NT2/D1 (cell line): ENCODE measurements at regions not wholly inside any gene's neighbourhood (a gene's known extent, or its start where the extent isn't known, plus 50 kb on each side); places are given as distances from the start of the nearest gene placed in this dataset.

ENCODE experiments used
- DNase-seq: peaks from one replicate; pipeline ENCODE4 v3.0.0-alpha.2; 2011; ENCODE audit warnings: low read depth, low spot score
- H3K27me3 ChIP-seq: 2 replicates; pipeline ENCODE4 v1.6.0; 2011; ENCODE audit warnings: mild to moderate bottlenecking; ENCODE audit not compliant: insufficient read length, insufficient read depth
- H3K36me3 ChIP-seq: 2 replicates; pipeline ENCODE4 v1.6.1; 2011; ENCODE audit warnings: mild to moderate bottlenecking, low read length, mixed read lengths; ENCODE audit not compliant: insufficient read depth, insufficient read length
- H3K4me1 ChIP-seq: 2 replicates; pipeline ENCODE4 v1.5.1; 2011; ENCODE audit not compliant: insufficient read depth, insufficient read length
- H3K4me3 ChIP-seq: 2 replicates; pipeline ENCODE4 v1.5.1; 2011; ENCODE audit warnings: low read depth; ENCODE audit not compliant: insufficient read length
- H3K9ac ChIP-seq: 2 replicates; pipeline ENCODE4 v1.6.0; 2011; ENCODE audit warnings: low read depth; ENCODE audit not compliant: insufficient read length
- H3K9me3 ChIP-seq: 2 replicates; pipeline ENCODE4 v1.5.1; 2011; ENCODE audit warnings: mild to moderate bottlenecking, low read length; ENCODE audit not compliant: insufficient read depth
- SUZ12 ChIP-seq: IDR thresholded peaks from 2 replicates; pipeline ENCODE4 v1.6.1; 2011; ENCODE audit not compliant: insufficient read length, insufficient read depth; ENCODE audit errors: extremely low read depth
- YY1 ChIP-seq: IDR thresholded peaks from 2 replicates; pipeline ENCODE4 v1.6.1; 2011; ENCODE audit not compliant: insufficient read length, insufficient read depth
- ZNF274 ChIP-seq: IDR thresholded peaks from 2 replicates; pipeline ENCODE4 v1.6.1; 2011; ENCODE audit warnings: mild to moderate bottlenecking, low read depth, low read length

- Histone ChIP-seq H3K9me3 (0 out of 2 replicates have a peak, but pooled peaks cover 8% of the 10 kb centered on the region), H3K4me3 (no peak overlapping the region), H3K4me1 (peaks cover 5% of the 10 kb centered on the region), H3K9ac (no peak overlapping the region), H3K27me3 (no peaks in the 10 kb centered on the region), H3K36me3 (no peaks in the 10 kb centered on the region)
- DNase-seq: no peak
- no peak for TF ChIP-seq ZNF274
- TF ChIP-seq YY1: no peak
- no peak for TF ChIP-seq SUZ12
These were observed 431.9 kb upstream of the HS6ST1 start for GRCh38 chr2:128750328-128751165.

GRCh38 chr2:128751746-128752145, 433.1 kb upstream of the HS6ST1 start:
- Histone ChIP-seq H3K9me3 (0 out of 2 replicates have a peak, but pooled peaks cover 8% of the 10 kb centered on the region), H3K4me1 (peaks cover 8% of the 10 kb centered on the region), H3K27me3 (no peaks in the 10 kb centered on the region), H3K9ac (no peak overlapping the region), H3K36me3 (no peaks in the 10 kb centered on the region), H3K4me3 (no peak overlapping the region)
- TF ChIP-seq YY1: no peak
- TF ChIP-seq SUZ12: no peak
- no peak for TF ChIP-seq ZNF274
- DNase-seq: no peak

GRCh38 chr2:128752691-128753263, 434.1 kb upstream of the HS6ST1 start:
- Histone ChIP-seq H3K9me3 (0 out of 2 replicates have a peak, but pooled peaks cover 7% of the 10 kb centered on the region), H3K36me3 (no peaks in the 10 kb centered on the region), H3K27me3 (no peaks in the 10 kb centered on the region), H3K4me1 (peaks cover 8% of the 10 kb centered on the region), H3K9ac (no peak overlapping the region), H3K4me3 (no peak overlapping the region)
- no peak for DNase-seq
- TF ChIP-seq SUZ12 (no peak), YY1 (no peak), ZNF274 (no peak)

GRCh38 chr2:128753321-128753720, 434.7 kb upstream of the HS6ST1 start:
- Histone ChIP-seq H3K4me1 (peaks cover 8% of the 10 kb centered on the region), H3K9me3 (0 out of 2 replicates have a peak, but pooled peaks cover 2% of the 10 kb centered on the region), H3K36me3 (no peaks in the 10 kb centered on the region), H3K4me3 (no peak overlapping the region), H3K27me3 (no peaks in the 10 kb centered on the region), H3K9ac (no peak overlapping the region)
- DNase-seq: no peak
- TF ChIP-seq YY1 (no peak), ZNF274 (no peak), SUZ12 (no peak)

- H3K36me3 ChIP-seq: no peaks in the 10 kb centered on the region
- no peaks in the 10 kb centered on the region for H3K27me3 ChIP-seq
- peaks cover 8% of the 10 kb centered on the region for H3K4me1 ChIP-seq
- no peaks in the 10 kb centered on the region for H3K9me3 ChIP-seq
- H3K9ac ChIP-seq: no peak overlapping the region
- no peak overlapping the region for H3K4me3 ChIP-seq
- no peak for DNase-seq
- TF ChIP-seq YY1 (no peak), ZNF274 (no peak), SUZ12 (no peak)
These were observed 435.1 kb upstream of the HS6ST1 start for GRCh38 chr2:128753800-128754199.

GRCh38 chr2:128754246-128754724, 435.6 kb upstream of the HS6ST1 start:
- TF ChIP-seq YY1 (no peak), ZNF274 (no peak), SUZ12 (no peak)
- no peak for DNase-seq
- no peaks in the 10 kb centered on the region for H3K36me3 ChIP-seq
- H3K9me3 ChIP-seq: no peaks in the 10 kb centered on the region
- H3K9ac ChIP-seq: no peak overlapping the region
- no peaks in the 10 kb centered on the region for H3K27me3 ChIP-seq
- peaks cover 8% of the 10 kb centered on the region for H3K4me1 ChIP-seq
- no peak overlapping the region for H3K4me3 ChIP-seq
